ENCODE measurements at regions not wholly inside any gene's neighbourhood (a gene's known extent, or its start where the extent isn't known, plus 50 kb on each side); places are given as distances from the start of the nearest gene placed in this dataset.
A peak's percentile ranks its signal among the peaks of the same experiment; 100 is the strongest.
"Not testable (repeated sequence)": the region's sequence is repeated elsewhere in the genome, so short reads cannot be mapped to it uniquely, and the experiment has no call there.

GRCh38 chr7:13259930-13260329 is 572.5 kb downstream of the ARL4A start:
- H3K27ac ChIP-seq (ENCODE audit: low read depth, low read length), result no peak overlapping the region
- no peak overlapping the region for H3K4me3 ChIP-seq (ENCODE audit: low read depth, low read length)
- H3K4me1 ChIP-seq (ENCODE audit: control insufficient read depth, insufficient read depth, low read length, unreplicated experiment), result no peaks in the 10 kb centered on the region
- H3K27me3 ChIP-seq (ENCODE audit: insufficient read depth, low read length), result no peaks in the 10 kb centered on the region
- no peaks in the 10 kb centered on the region for H3K79me2 ChIP-seq (ENCODE audit: control insufficient read depth, insufficient read depth, low read length, unreplicated experiment)
- H2AFZ ChIP-seq (ENCODE audit: low read length, unreplicated experiment), result no peak overlapping the region
- H3K36me3 ChIP-seq (ENCODE audit: insufficient read depth, low read length), result no peaks in the 10 kb centered on the region

GRCh38 chr7:13262929-13263530 is 575.6 kb downstream of the ARL4A start:
- H3K4me1 ChIP-seq (ENCODE audit: control insufficient read depth, insufficient read depth, low read length, unreplicated experiment), result no peaks in the 10 kb centered on the region
- H3K36me3 ChIP-seq (ENCODE audit: insufficient read depth, low read length), result no peaks in the 10 kb centered on the region
- H2AFZ ChIP-seq (ENCODE audit: low read length, unreplicated experiment), result no peak overlapping the region
- no peak overlapping the region for H3K27ac ChIP-seq (ENCODE audit: low read depth, low read length)
- H3K27me3 ChIP-seq (ENCODE audit: insufficient read depth, low read length), result no peaks in the 10 kb centered on the region
- no peak overlapping the region for H3K4me3 ChIP-seq (ENCODE audit: low read depth, low read length)
- no peaks in the 10 kb centered on the region for H3K79me2 ChIP-seq (ENCODE audit: control insufficient read depth, insufficient read depth, low read length, unreplicated experiment)

GRCh38 chr7:13265271-13265670 is 577.8 kb downstream of the ARL4A start:
- Histone ChIP-seq H3K27me3 (ENCODE audit: insufficient read depth, low read length) (no peaks in the 10 kb centered on the region), H3K79me2 (ENCODE audit: control insufficient read depth, insufficient read depth, low read length, unreplicated experiment) (no peaks in the 10 kb centered on the region), H3K4me3 (ENCODE audit: low read depth, low read length) (no peak overlapping the region), H3K4me1 (ENCODE audit: control insufficient read depth, insufficient read depth, low read length, unreplicated experiment) (no peaks in the 10 kb centered on the region), H2AFZ (ENCODE audit: low read length, unreplicated experiment) (no peak overlapping the region), H3K27ac (ENCODE audit: low read depth, low read length) (no peak overlapping the region), H3K36me3 (ENCODE audit: insufficient read depth, low read length) (no peaks in the 10 kb centered on the region)

- H3K27ac ChIP-seq (ENCODE audit: low read depth, low read length); H3K36me3 ChIP-seq (ENCODE audit: insufficient read depth, low read length); H3K4me3 ChIP-seq (ENCODE audit: low read depth, low read length): not testable (repeated sequence)
Measured at GRCh38 chr7:13274205-13274604, 586.8 kb downstream of the ARL4A start.

GRCh38 chr7:13276977-13277376 is 589.5 kb downstream of the ARL4A start:
- Histone ChIP-seq H3K4me1 (ENCODE audit: control insufficient read depth, insufficient read depth, low read length, unreplicated experiment) (no peaks in the 10 kb centered on the region), H3K27ac (ENCODE audit: low read depth, low read length) (no peak overlapping the region), H3K36me3 (ENCODE audit: insufficient read depth, low read length) (no peaks in the 10 kb centered on the region), H2AFZ (ENCODE audit: low read length, unreplicated experiment) (no peak overlapping the region), H3K27me3 (ENCODE audit: insufficient read depth, low read length) (no peaks in the 10 kb centered on the region), H3K4me3 (ENCODE audit: low read depth, low read length) (no peak overlapping the region), H3K79me2 (ENCODE audit: control insufficient read depth, insufficient read depth, low read length, unreplicated experiment) (no peaks in the 10 kb centered on the region)

More at GRCh38 chr7:13274205-13274604, 586.8 kb downstream of the ARL4A start:
- H3K79me2 ChIP-seq (ENCODE audit: control insufficient read depth, insufficient read depth, low read length, unreplicated experiment); H3K27me3 ChIP-seq (ENCODE audit: insufficient read depth, low read length); H2AFZ ChIP-seq (ENCODE audit: low read length, unreplicated experiment); H3K4me1 ChIP-seq (ENCODE audit: control insufficient read depth, insufficient read depth, low read length, unreplicated experiment): not testable (repeated sequence)

GRCh38 chr7:13278020-13278419 is 590.6 kb downstream of the ARL4A start:
- Histone ChIP-seq H3K27ac (ENCODE audit: low read depth, low read length) (no peak overlapping the region), H3K4me3 (ENCODE audit: low read depth, low read length) (no peak overlapping the region), H2AFZ (ENCODE audit: low read length, unreplicated experiment) (peak overlapping the region; percentile 55)

GRCh38 chr7:13279854-13280435 is 592.5 kb downstream of the ARL4A start:
- no peaks in the 10 kb centered on the region for H3K4me1 ChIP-seq (ENCODE audit: control insufficient read depth, insufficient read depth, low read length, unreplicated experiment)
- no peaks in the 10 kb centered on the region for H3K27me3 ChIP-seq (ENCODE audit: insufficient read depth, low read length)
- H2AFZ ChIP-seq (ENCODE audit: low read length, unreplicated experiment), result peak overlapping the region; percentile 82
- H3K79me2 ChIP-seq (ENCODE audit: control insufficient read depth, insufficient read depth, low read length, unreplicated experiment), result no peaks in the 10 kb centered on the region
- no peaks in the 10 kb centered on the region for H3K36me3 ChIP-seq (ENCODE audit: insufficient read depth, low read length)
- H3K4me3 ChIP-seq (ENCODE audit: low read depth, low read length), result peak overlapping the region; percentile 38
- no peak overlapping the region for H3K27ac ChIP-seq (ENCODE audit: low read depth, low read length)

More at GRCh38 chr7:13278020-13278419, 590.6 kb downstream of the ARL4A start:
- Histone ChIP-seq H3K79me2 (ENCODE audit: control insufficient read depth, insufficient read depth, low read length, unreplicated experiment) (no peaks in the 10 kb centered on the region), H3K4me1 (ENCODE audit: control insufficient read depth, insufficient read depth, low read length, unreplicated experiment) (no peaks in the 10 kb centered on the region), H3K27me3 (ENCODE audit: insufficient read depth, low read length) (no peaks in the 10 kb centered on the region), H3K36me3 (ENCODE audit: insufficient read depth, low read length) (no peaks in the 10 kb centered on the region)

- H3K27me3 ChIP-seq (ENCODE audit: insufficient read depth, low read length), result no peaks in the 10 kb centered on the region
- H3K36me3 ChIP-seq (ENCODE audit: insufficient read depth, low read length), result no peaks in the 10 kb centered on the region
- H3K4me3 ChIP-seq (ENCODE audit: low read depth, low read length), result no peak overlapping the region
- no peak overlapping the region for H2AFZ ChIP-seq (ENCODE audit: low read length, unreplicated experiment)
- H3K4me1 ChIP-seq (ENCODE audit: control insufficient read depth, insufficient read depth, low read length, unreplicated experiment), result no peaks in the 10 kb centered on the region
- H3K79me2 ChIP-seq (ENCODE audit: control insufficient read depth, insufficient read depth, low read length, unreplicated experiment), result no peaks in the 10 kb centered on the region
- H3K27ac ChIP-seq (ENCODE audit: low read depth, low read length), result no peak overlapping the region
Measured at GRCh38 chr7:13282377-13282980, 595.0 kb downstream of the ARL4A start.

- no peaks in the 10 kb centered on the region for H3K27me3 ChIP-seq (ENCODE audit: insufficient read depth, low read length)
- H3K79me2 ChIP-seq (ENCODE audit: control insufficient read depth, insufficient read depth, low read length, unreplicated experiment), result no peaks in the 10 kb centered on the region
- no peak overlapping the region for H3K4me3 ChIP-seq (ENCODE audit: low read depth, low read length)
- H3K4me1 ChIP-seq (ENCODE audit: control insufficient read depth, insufficient read depth, low read length, unreplicated experiment), result peaks cover 22% of the 10 kb centered on the region
- no peak overlapping the region for H3K27ac ChIP-seq (ENCODE audit: low read depth, low read length)
- H3K36me3 ChIP-seq (ENCODE audit: insufficient read depth, low read length), result no peaks in the 10 kb centered on the region
- H2AFZ ChIP-seq (ENCODE audit: low read length, unreplicated experiment), result no peak overlapping the region
Measured at GRCh38 chr7:13286916-13287315, 599.5 kb downstream of the ARL4A start.

GRCh38 chr7:13288516-13288915 is 601.1 kb downstream of the ARL4A start:
- no peak overlapping the region for H3K4me3 ChIP-seq (ENCODE audit: low read depth, low read length)
- no peaks in the 10 kb centered on the region for H3K79me2 ChIP-seq (ENCODE audit: control insufficient read depth, insufficient read depth, low read length, unreplicated experiment)
- no peaks in the 10 kb centered on the region for H3K36me3 ChIP-seq (ENCODE audit: insufficient read depth, low read length)
- H3K27ac ChIP-seq (ENCODE audit: low read depth, low read length), result no peak overlapping the region
- no peaks in the 10 kb centered on the region for H3K27me3 ChIP-seq (ENCODE audit: insufficient read depth, low read length)
- H2AFZ ChIP-seq (ENCODE audit: low read length, unreplicated experiment), result no peak overlapping the region
- H3K4me1 ChIP-seq (ENCODE audit: control insufficient read depth, insufficient read depth, low read length, unreplicated experiment), result peaks cover 28% of the 10 kb centered on the region

GRCh38 chr7:13290975-13291374 is 603.5 kb downstream of the ARL4A start:
- Histone ChIP-seq H3K27me3 (ENCODE audit: insufficient read depth, low read length) (no peaks in the 10 kb centered on the region), H2AFZ (ENCODE audit: low read length, unreplicated experiment) (no peak overlapping the region), H3K27ac (ENCODE audit: low read depth, low read length) (peak overlapping the region; percentile 23; the same call in 1 of the 2 replicates), H3K4me1 (ENCODE audit: control insufficient read depth, insufficient read depth, low read length, unreplicated experiment) (peaks cover 28% of the 10 kb centered on the region), H3K36me3 (ENCODE audit: insufficient read depth, low read length) (no peaks in the 10 kb centered on the region), H3K4me3 (ENCODE audit: low read depth, low read length) (no peak overlapping the region), H3K79me2 (ENCODE audit: control insufficient read depth, insufficient read depth, low read length, unreplicated experiment) (no peaks in the 10 kb centered on the region)
